WTC11 (cell line): ENCODE measurements at regions not wholly inside any gene's neighbourhood (a gene's known extent, or its start where the extent isn't known, plus 50 kb on each side); places are given as distances from the start of the nearest gene placed in this dataset.
"Not testable (repeated sequence)": the region's sequence is repeated elsewhere in the genome, so short reads cannot be mapped to it uniquely, and the experiment has no call there.

Source experiments
- ATAC-seq: fragments of 200-7000 bp; cut with Tn5 transposase; 2 replicates; pipeline ENCODE4 v1.10.0; 2021; ENCODE audit warnings: mild to moderate bottlenecking, moderate library complexity
- CTCF ChIA-PET: fragments of 300-600 bp; sonication (Branson Sonifier 250); formaldehyde crosslinking; loops from one replicate; lab custom pipeline; 2021; ENCODE audit warnings: antibody characterized with exemption; lab: Charles Lee
- POLR2A ChIA-PET: fragments of 350-600 bp; sonication (Branson Sonifier 250); formaldehyde crosslinking; loops from one replicate; lab custom pipeline; 2021; ENCODE audit warnings: antibody characterized with exemption; lab: Charles Lee
- DNase-seq: peaks from one replicate; pipeline ENCODE4 v3.0.0; 2021; ENCODE audit warnings: low spot score
- H3K27ac Mint-ChIP-seq: 2 replicates; pipeline ENCODE4 v1.8.0; 2021; ENCODE audit warnings: mixed read lengths
- H3K27me3 Mint-ChIP-seq: 2 replicates; pipeline ENCODE4 v1.8.0; 2021; ENCODE audit warnings: low read depth, mild to moderate bottlenecking, moderate library complexity, mixed read lengths
- H3K36me3 Mint-ChIP-seq: 2 replicates; pipeline ENCODE4 v1.8.0; 2021; ENCODE audit warnings: mixed read lengths
- H3K4me1 Mint-ChIP-seq: 2 replicates; pipeline ENCODE4 v1.8.0; 2022; ENCODE audit warnings: mixed read lengths
- H3K4me3 Mint-ChIP-seq: 2 replicates; pipeline ENCODE4 v1.8.0; 2021; ENCODE audit warnings: mild to moderate bottlenecking, moderate library complexity, mixed read lengths
- H3K9me3 Mint-ChIP-seq: 2 replicates; pipeline ENCODE4 v1.8.0; 2021; ENCODE audit warnings: mixed read lengths
- ELF4 ChIP-seq: sonication (generic); formaldehyde crosslinking; IDR thresholded peaks from 2 replicates; pipeline ENCODE4 v1.8.1; 2022; ENCODE audit warnings: low read depth, mild to moderate bottlenecking, moderate library complexity, missing genetic modification reagents
- EMX1 ChIP-seq: fragments of 250-450 bp; sonication (Bioruptor Pico); IDR thresholded peaks from 2 replicates; pipeline ENCODE4 v1.8.0; 2021; ENCODE audit warnings: mild to moderate bottlenecking
- ETV6 ChIP-seq: sonication (generic); formaldehyde crosslinking; IDR thresholded peaks from 2 replicates; pipeline ENCODE4 v1.8.1; 2022; ENCODE audit warnings: mild to moderate bottlenecking, missing genetic modification reagents
- FOXJ3 ChIP-seq: sonication (generic); formaldehyde crosslinking; IDR thresholded peaks from 2 replicates; pipeline ENCODE4 v1.9.0; 2021; ENCODE audit warnings: missing genetic modification reagents, mild to moderate bottlenecking, borderline replicate concordance
- GTF2I ChIP-seq: fragments of 250-450 bp; sonication (Bioruptor Pico); conservative IDR thresholded peaks from 2 replicates; pipeline ENCODE4 v1.4.0; 2021; ENCODE audit warnings: mild to moderate bottlenecking
- KAT7 ChIP-seq: sonication (generic); formaldehyde crosslinking; IDR thresholded peaks from 2 replicates; pipeline ENCODE4 v1.8.1; 2023; ENCODE audit warnings: missing genetic modification reagents, mild to moderate bottlenecking, borderline replicate concordance
- MXD4 ChIP-seq: fragments of 250-450 bp; sonication (Bioruptor Pico); IDR thresholded peaks from 2 replicates; pipeline ENCODE4 v1.8.0; 2021; ENCODE audit warnings: mild to moderate bottlenecking, moderate library complexity, borderline replicate concordance
- NFE2L1 ChIP-seq: sonication (generic); formaldehyde crosslinking; IDR thresholded peaks from 2 replicates; pipeline ENCODE4 v1.8.1; 2023; ENCODE audit warnings: missing genetic modification reagents
- NR1H2 ChIP-seq: sonication (generic); formaldehyde crosslinking; IDR thresholded peaks from 2 replicates; pipeline ENCODE4 v1.9.0; 2021; ENCODE audit warnings: mild to moderate bottlenecking, moderate library complexity, missing genetic modification reagents
- NR2C2 ChIP-seq: sonication (generic); formaldehyde crosslinking; IDR thresholded peaks from 2 replicates; pipeline ENCODE4 v1.8.0; 2022; ENCODE audit warnings: mild to moderate bottlenecking, missing genetic modification reagents
- NR3C1 ChIP-seq: sonication (generic); formaldehyde crosslinking; conservative IDR thresholded peaks from 2 replicates; pipeline ENCODE4 v1.8.1; 2023; ENCODE audit warnings: low read depth, mild to moderate bottlenecking, missing genetic modification reagents
- OVOL2 ChIP-seq: fragments of 250-450 bp; sonication (Bioruptor Pico); IDR thresholded peaks from 2 replicates; pipeline ENCODE4 v1.9.0; 2021; ENCODE audit warnings: mild to moderate bottlenecking, borderline replicate concordance
- RORB ChIP-seq: fragments of 250-450 bp; sonication (Bioruptor Pico); IDR thresholded peaks from 2 replicates; pipeline ENCODE4 v1.9.0; 2021; ENCODE audit warnings: mild to moderate bottlenecking
- SOX15 ChIP-seq: fragments of 250-450 bp; sonication (Bioruptor Pico); IDR thresholded peaks from 2 replicates; pipeline ENCODE4 v1.9.0; 2021; ENCODE audit warnings: mild to moderate bottlenecking
- TEAD4 ChIP-seq: sonication (generic); formaldehyde crosslinking; IDR thresholded peaks from 2 replicates; pipeline ENCODE4 v1.8.0; 2022; ENCODE audit warnings: mild to moderate bottlenecking, missing genetic modification reagents
- TP53 ChIP-seq: sonication (generic); formaldehyde crosslinking; IDR thresholded peaks from 2 replicates; pipeline ENCODE4 v1.8.1; 2023; ENCODE audit warnings: mild to moderate bottlenecking, missing genetic modification reagents
- USF2 ChIP-seq: sonication (generic); formaldehyde crosslinking; IDR thresholded peaks from 2 replicates; pipeline ENCODE4 v1.8.1; 2023; ENCODE audit warnings: mild to moderate bottlenecking, missing genetic modification reagents, moderate library complexity
- ZNF121 ChIP-seq: sonication (generic); formaldehyde crosslinking; IDR thresholded peaks from 2 replicates; pipeline ENCODE4 v1.8.0; 2023; ENCODE audit warnings: missing genetic modification reagents
- ZNF232 ChIP-seq: sonication (generic); formaldehyde crosslinking; IDR thresholded peaks from 2 replicates; pipeline ENCODE4 v1.8.0; 2022; ENCODE audit warnings: mild to moderate bottlenecking, missing genetic modification reagents
- TF ChIP-seq, protein P1 (sequence below): fragments of 250-450 bp; sonication (Bioruptor Pico); IDR thresholded peaks from 2 replicates; pipeline ENCODE4 v1.9.0; 2021; ENCODE audit warnings: mild to moderate bottlenecking
- TF ChIP-seq, protein P2 (sequence below): fragments of 200-600 bp; IDR thresholded peaks from 2 replicates; pipeline ENCODE4 v1.8.0; 2022; ENCODE audit warnings: antibody characterized with exemption
- TF ChIP-seq, protein P3 (sequence below): fragments of 250-450 bp; sonication (Bioruptor Pico); conservative IDR thresholded peaks from 2 replicates; pipeline ENCODE4 v1.9.0; 2021; ENCODE audit warnings: mild to moderate bottlenecking
- TF ChIP-seq, protein P4 (sequence below): sonication (generic); formaldehyde crosslinking; IDR thresholded peaks from 2 replicates; pipeline ENCODE4 v1.8.1; 2023; ENCODE audit warnings: mild to moderate bottlenecking, missing genetic modification reagents
- TF ChIP-seq, protein P5 (sequence below): fragments of 250-450 bp; sonication (Bioruptor Pico); IDR thresholded peaks from 2 replicates; pipeline ENCODE4 v2.1.2; 2022; ENCODE audit warnings: mild to moderate bottlenecking, moderate library complexity

DNA sequence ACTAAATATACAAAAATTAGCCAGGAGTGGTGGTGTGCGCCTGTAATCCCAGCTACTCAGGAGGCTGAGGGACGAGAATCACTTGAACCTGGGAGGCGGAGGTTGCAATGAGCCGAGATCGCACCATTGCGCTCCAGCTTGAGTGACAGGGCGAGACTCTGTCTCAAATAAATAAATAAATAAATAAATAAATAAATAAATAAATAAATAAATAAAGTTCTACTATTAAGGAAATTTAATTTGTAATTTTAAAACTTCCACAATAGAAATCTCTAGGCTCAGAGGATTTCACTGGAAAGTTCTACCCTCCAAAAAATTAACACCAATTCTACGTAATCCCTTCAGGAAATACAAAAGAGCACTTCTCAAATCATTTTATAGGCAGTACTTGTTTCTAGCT is 187.9 kb upstream of the NR5A2 start:
- CTCF ChIA-PET, H3K4me1 Mint-ChIP-seq, H3K36me3 Mint-ChIP-seq, H3K27ac Mint-ChIP-seq, H3K27me3 Mint-ChIP-seq, ATAC-seq, POLR2A ChIA-PET, DNase-seq, H3K4me3 Mint-ChIP-seq: not testable (repeated sequence)
- H3K9me3 Mint-ChIP-seq = peaks cover 29% of the 10 kb centered on the region

GRCh38 chr1:199843096-199843495 is 184.4 kb upstream of the NR5A2 start:
- DNase-seq, H3K4me1 Mint-ChIP-seq, H3K27me3 Mint-ChIP-seq, POLR2A ChIA-PET, CTCF ChIA-PET, H3K27ac Mint-ChIP-seq, H3K36me3 Mint-ChIP-seq, H3K4me3 Mint-ChIP-seq, ATAC-seq: not testable (repeated sequence)
- H3K9me3 Mint-ChIP-seq = peaks cover 13% of the 10 kb centered on the region

GRCh38 chr1:199843861-199844260 is 183.6 kb upstream of the NR5A2 start:
- H3K27ac Mint-ChIP-seq = no peak overlapping the region
- no peaks in the 10 kb centered on the region for H3K4me1 Mint-ChIP-seq
- POLR2A ChIA-PET = no interaction called here
- no peaks in the 10 kb centered on the region for H3K27me3 Mint-ChIP-seq
- TF ChIP-seq NR3C1 (CRISPR knock-in tag) = no peak
- TF ChIP-seq, protein P1, sequence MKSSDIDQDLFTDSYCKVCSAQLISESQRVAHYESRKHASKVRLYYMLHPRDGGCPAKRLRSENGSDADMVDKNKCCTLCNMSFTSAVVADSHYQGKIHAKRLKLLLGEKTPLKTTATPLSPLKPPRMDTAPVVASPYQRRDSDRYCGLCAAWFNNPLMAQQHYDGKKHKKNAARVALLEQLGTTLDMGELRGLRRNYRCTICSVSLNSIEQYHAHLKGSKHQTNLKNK = no peak
- TF ChIP-seq NR1H2 (CRISPR knock-in tag) = no peak
- no peak for TF ChIP-seq FOXJ3 (CRISPR knock-in tag)
- TF ChIP-seq NR2C2 (CRISPR knock-in tag) = no peak
- no peak for TF ChIP-seq SOX15 (CRISPR knock-in tag)
- no peak for TF ChIP-seq ZNF232
- no peak for TF ChIP-seq ELF4 (CRISPR knock-in tag)
- no peak for TF ChIP-seq TEAD4 (CRISPR knock-in tag)
- no peak for TF ChIP-seq NFE2L1 (CRISPR knock-in tag)
- TF ChIP-seq GTF2I (CRISPR knock-in tag) = no peak
- TF ChIP-seq, protein P2, sequence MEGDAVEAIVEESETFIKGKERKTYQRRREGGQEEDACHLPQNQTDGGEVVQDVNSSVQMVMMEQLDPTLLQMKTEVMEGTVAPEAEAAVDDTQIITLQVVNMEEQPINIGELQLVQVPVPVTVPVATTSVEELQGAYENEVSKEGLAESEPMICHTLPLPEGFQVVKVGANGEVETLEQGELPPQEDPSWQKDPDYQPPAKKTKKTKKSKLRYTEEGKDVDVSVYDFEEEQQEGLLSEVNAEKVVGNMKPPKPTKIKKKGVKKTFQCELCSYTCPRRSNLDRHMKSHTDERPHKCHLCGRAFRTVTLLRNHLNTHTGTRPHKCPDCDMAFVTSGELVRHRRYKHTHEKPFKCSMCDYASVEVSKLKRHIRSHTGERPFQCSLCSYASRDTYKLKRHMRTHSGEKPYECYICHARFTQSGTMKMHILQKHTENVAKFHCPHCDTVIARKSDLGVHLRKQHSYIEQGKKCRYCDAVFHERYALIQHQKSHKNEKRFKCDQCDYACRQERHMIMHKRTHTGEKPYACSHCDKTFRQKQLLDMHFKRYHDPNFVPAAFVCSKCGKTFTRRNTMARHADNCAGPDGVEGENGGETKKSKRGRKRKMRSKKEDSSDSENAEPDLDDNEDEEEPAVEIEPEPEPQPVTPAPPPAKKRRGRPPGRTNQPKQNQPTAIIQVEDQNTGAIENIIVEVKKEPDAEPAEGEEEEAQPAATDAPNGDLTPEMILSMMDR = no peak
- TF ChIP-seq, protein P3, sequence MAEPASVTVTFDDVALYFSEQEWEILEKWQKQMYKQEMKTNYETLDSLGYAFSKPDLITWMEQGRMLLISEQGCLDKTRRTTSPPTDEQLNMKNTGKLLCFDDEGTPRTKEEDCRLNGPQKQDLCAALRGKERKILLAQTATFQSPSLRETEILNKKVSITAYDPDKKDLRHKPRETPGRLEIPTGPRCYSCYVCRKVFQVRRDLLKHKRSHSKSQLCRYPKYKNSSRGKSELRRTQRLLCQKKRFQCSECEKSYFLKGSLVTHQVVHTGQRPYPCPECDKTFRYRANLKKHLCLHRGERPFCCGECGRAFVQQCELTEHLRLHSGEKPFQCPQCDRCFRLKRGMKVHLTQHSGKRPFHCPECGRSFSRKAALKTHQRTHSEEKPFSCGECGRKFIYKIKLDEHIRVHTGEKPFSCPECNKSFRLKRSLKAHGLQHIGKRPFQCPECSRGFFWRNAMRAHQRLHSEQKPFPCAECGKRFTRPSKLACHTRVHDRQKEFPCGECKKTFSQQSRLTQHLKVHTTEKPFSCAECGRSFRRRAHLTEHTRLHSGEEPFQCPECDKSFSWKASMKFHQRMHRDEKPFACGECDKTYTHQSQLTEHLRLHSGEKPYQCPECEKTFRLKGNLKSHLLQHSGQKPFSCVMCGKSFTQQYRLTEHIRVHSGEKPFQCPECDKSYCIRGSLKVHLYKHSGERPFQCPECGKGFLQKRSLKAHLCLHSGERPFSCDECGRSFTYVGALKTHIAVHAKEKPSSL (CRISPR knock-in tag) = no peak
- CTCF ChIA-PET = no interaction called here
- peaks cover 6% of the 10 kb centered on the region for H3K9me3 Mint-ChIP-seq
- H3K4me3 Mint-ChIP-seq = no peak overlapping the region
- H3K36me3 Mint-ChIP-seq = no peaks in the 10 kb centered on the region
- ATAC-seq (no peak), DNase-seq (no peak)

DNA sequence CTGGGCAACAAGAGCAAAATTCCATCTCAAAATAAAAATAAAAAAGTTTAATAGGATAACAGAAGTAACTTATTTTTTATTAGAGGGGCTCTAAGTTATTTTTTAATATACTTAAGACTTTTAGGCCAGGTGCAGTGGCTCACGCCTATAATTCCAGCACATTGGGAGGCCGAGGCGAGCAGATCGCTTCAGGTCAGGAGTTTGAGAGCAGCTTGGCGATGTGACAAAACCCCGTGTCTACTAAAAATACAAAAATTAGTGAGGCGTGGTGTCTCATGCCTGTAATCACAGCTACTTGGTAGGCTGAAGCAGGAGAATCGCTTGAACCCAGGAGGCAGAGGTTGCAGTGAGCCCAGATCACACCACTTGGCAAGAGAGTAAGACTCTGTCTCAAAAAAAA is 180.5 kb upstream of the NR5A2 start:
- CTCF ChIA-PET = no interaction called here
- peaks cover 4% of the 10 kb centered on the region; the same call in 1 of the 2 replicates for H3K4me1 Mint-ChIP-seq
- peaks cover 4% of the 10 kb centered on the region for H3K9me3 Mint-ChIP-seq
- no peak overlapping the region for H3K27ac Mint-ChIP-seq
- H3K36me3 Mint-ChIP-seq = no peaks in the 10 kb centered on the region
- ATAC-seq = no peak
- DNase-seq = no peak
- H3K27me3 Mint-ChIP-seq = no peaks in the 10 kb centered on the region
- no peak overlapping the region for H3K4me3 Mint-ChIP-seq
- POLR2A ChIA-PET = no interaction called here
- no peak for TF ChIP-seq RORB (CRISPR knock-in tag)
- no peak for TF ChIP-seq EMX1 (CRISPR knock-in tag)
- no peak for TF ChIP-seq ETV6
- no peak for TF ChIP-seq KAT7 (CRISPR knock-in tag)
- no peak for TF ChIP-seq ELF4 (CRISPR knock-in tag)
- TF ChIP-seq OVOL2 (CRISPR knock-in tag) = no peak
- no peak for TF ChIP-seq TP53 (CRISPR knock-in tag)
- TF ChIP-seq ZNF121 (CRISPR knock-in tag) = no peak
- TF ChIP-seq, protein P4, sequence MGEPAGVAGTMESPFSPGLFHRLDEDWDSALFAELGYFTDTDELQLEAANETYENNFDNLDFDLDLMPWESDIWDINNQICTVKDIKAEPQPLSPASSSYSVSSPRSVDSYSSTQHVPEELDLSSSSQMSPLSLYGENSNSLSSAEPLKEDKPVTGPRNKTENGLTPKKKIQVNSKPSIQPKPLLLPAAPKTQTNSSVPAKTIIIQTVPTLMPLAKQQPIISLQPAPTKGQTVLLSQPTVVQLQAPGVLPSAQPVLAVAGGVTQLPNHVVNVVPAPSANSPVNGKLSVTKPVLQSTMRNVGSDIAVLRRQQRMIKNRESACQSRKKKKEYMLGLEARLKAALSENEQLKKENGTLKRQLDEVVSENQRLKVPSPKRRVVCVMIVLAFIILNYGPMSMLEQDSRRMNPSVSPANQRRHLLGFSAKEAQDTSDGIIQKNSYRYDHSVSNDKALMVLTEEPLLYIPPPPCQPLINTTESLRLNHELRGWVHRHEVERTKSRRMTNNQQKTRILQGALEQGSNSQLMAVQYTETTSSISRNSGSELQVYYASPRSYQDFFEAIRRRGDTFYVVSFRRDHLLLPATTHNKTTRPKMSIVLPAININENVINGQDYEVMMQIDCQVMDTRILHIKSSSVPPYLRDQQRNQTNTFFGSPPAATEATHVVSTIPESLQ = no peak
- no peak for TF ChIP-seq MXD4 (CRISPR knock-in tag)
- TF ChIP-seq NR3C1 (CRISPR knock-in tag) = no peak
- TF ChIP-seq, protein P5, sequence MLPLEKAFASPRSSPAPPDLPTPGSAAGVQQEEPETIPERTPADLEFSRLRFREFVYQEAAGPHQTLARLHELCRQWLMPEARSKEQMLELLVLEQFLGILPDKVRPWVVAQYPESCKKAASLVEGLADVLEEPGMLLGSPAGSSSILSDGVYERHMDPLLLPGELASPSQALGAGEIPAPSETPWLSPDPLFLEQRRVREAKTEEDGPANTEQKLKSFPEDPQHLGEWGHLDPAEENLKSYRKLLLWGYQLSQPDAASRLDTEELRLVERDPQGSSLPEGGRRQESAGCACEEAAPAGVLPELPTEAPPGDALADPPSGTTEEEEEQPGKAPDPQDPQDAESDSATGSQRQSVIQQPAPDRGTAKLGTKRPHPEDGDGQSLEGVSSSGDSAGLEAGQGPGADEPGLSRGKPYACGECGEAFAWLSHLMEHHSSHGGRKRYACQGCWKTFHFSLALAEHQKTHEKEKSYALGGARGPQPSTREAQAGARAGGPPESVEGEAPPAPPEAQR (CRISPR knock-in tag) = no peak
- no peak for TF ChIP-seq USF2 (CRISPR knock-in tag)
